ENCODE measurements at regions not wholly inside any gene's neighbourhood (a gene's known extent, or its start where the extent isn't known, plus 50 kb on each side); places are given as distances from the start of the nearest gene placed in this dataset.
"Not testable (repeated sequence)": the region's sequence is repeated elsewhere in the genome, so short reads cannot be mapped to it uniquely, and the experiment has no call there.

- DNase-seq, result no peak
- Histone ChIP-seq H3K27ac (no peak overlapping the region), H3K27me3 (no peaks in the 10 kb centered on the region), H3K9me3 (no peaks in the 10 kb centered on the region), H3K4me1 (no peaks in the 10 kb centered on the region), H3K4me3 (replicated peaks in 1 of 3) (no peak overlapping the region), H3K36me3 (no peaks in the 10 kb centered on the region)
- 97% methylated on average over 7 to 9 of the region's 21 CpGs for WGBS, 2 donors
- intact Hi-C loops (cut with DNase I), result no loop called here
- TF ChIP-seq CTCF (IDR thresholded peaks at IDR 0.05), result no peak
Observed at GRCh38 chr10:80814147-80814652, 276.5 kb downstream of the SH2D4B start.

DNA sequence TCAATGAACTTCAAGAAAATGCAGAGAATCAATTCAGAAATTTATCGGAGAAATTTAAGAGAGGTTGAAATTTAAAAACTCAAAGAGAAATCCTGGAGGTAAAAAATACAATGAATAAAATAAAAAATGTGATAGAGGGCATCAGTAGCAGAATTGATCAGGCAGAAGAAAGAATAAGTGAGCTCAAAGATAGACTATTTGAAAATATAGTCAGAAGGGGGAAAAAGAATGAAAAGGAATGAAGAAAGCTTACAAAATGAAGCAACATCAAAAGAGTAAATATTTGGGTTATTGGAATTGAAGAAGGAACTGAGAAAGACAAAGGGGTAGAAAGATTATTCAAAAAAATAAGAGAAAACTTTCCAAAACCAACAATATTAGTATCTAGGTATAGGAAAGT, 291.4 kb downstream of the SH2D4B start:
- DNase-seq, result no peak
- Histone ChIP-seq H3K4me3 (replicated peaks in 1 of 3) (no peak overlapping the region), H3K27ac (no peak overlapping the region), H3K27me3 (no peaks in the 10 kb centered on the region), H3K36me3 (no peaks in the 10 kb centered on the region), H3K4me1 (no peaks in the 10 kb centered on the region), H3K9me3 (no peaks in the 10 kb centered on the region)
- intact Hi-C loops (cut with DNase I), result no loop called here
- 97 to 98% methylated on average over 1 of the region's 1 CpG for WGBS, 2 donors
- TF ChIP-seq CTCF (IDR thresholded peaks at IDR 0.05) (no peak), POLR2A (IDR thresholded peaks at IDR 0.05) (no peak)

DNA sequence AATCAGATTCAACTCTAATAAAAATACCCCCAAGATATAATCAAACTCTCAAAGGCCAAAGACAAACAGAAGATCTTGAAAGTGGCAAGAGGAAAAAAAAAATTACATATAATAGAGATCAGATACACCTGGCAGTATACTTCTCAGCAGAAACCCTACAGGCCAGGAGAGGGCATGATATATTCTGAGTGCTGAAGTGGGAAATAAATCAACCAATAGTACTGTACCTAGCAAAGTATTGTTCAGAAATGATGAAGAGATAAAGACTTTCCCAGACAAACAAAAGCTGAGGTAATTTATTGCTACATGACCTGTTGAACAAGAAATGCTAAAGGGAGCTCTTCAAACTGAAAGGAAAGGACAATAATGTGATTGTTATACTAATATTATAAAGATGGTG, 291.9 kb downstream of the SH2D4B start:
- no peak for TF ChIP-seq POLR2A (IDR thresholded peaks at IDR 0.05)
- TF ChIP-seq CTCF (IDR thresholded peaks at IDR 0.05), result no peak
- no peak for DNase-seq
- Histone ChIP-seq H3K9me3 (no peaks in the 10 kb centered on the region), H3K4me3 (replicated peaks in 1 of 3) (no peak overlapping the region), H3K27me3 (no peaks in the 10 kb centered on the region), H3K27ac (no peak overlapping the region), H3K4me1 (no peaks in the 10 kb centered on the region), H3K36me3 (no peaks in the 10 kb centered on the region)
- intact Hi-C loops (cut with DNase I), result no loop called here

GRCh38 chr10:80832693-80833092, 295.0 kb downstream of the SH2D4B start:
- H3K4me3 ChIP-seq (replicated peaks in 1 of 3); H3K9me3 ChIP-seq; DNase-seq; H3K36me3 ChIP-seq; H3K4me1 ChIP-seq; H3K27ac ChIP-seq; intact Hi-C loops (cut with DNase I); H3K27me3 ChIP-seq: not testable (repeated sequence)
- WGBS, 2 donors, result 95 to 100% methylated on average over 1 of the region's 1 CpG

DNA sequence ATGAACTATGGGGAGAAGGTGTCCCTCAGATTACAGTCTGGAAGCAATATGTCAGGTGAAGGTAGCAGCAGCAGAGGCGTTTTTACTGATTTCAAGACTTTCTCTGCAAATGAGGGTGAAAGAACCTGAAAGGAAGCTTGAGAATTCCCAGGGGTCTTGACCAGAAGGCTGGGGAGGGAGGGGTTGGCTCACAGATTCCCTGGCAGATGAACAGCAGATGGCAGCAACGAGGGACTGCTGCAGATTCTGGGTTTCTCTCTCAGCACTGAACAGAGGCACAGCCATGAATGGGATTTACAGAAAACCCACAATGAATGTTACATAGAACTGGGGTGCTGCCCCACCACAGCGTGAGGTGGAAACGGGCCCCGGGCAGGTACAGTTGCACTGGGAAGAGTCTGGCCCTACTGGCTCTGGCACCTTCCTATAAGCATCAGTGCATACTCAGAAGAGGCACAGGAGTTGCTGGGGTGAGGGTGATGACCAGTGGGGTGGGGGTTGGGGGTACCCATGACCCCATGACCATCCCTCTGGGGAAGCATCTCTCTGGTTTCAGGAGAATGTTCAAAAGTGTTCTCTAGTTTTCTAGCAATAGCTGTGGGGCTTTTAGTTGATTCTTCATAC, 317.8 kb downstream of the SH2D4B start:
- DNase-seq, result no peak
- Histone ChIP-seq H3K4me3 (replicated peaks in 1 of 3) (no peak overlapping the region), H3K27me3 (no peaks in the 10 kb centered on the region), H3K27ac (no peak overlapping the region), H3K4me1 (no peaks in the 10 kb centered on the region), H3K9me3 (no peaks in the 10 kb centered on the region), H3K36me3 (no peaks in the 10 kb centered on the region)
- intact Hi-C loops (cut with DNase I), result no loop called here
- 31 to 47% methylated on average over 5 of the region's 5 CpGs for WGBS, 2 donors
- TF ChIP-seq POLR2A (IDR thresholded peaks at IDR 0.05), result no peak
- peak in 1 of 6 experiments; percentile 27 for TF ChIP-seq CTCF (IDR thresholded peaks at IDR 0.05)

DNA sequence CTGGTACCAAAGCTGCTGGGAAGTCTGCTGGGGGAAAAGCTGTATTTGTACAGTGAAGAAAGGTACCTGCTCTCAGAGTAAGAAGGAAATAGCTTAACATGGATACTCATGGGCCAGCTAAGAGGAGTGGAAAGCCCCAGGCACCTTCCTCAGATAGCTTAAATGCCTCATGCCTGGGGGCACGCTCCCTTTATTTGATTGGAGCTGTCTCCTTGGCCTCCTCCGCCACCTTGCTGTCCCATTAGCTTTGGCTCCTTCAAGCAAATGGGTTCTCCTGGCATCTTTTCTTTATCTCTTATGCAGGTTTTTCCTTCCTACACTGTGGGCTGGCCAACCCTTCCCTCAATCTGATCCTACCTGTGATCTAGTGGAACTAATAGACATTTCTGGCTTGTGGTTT, 318.5 kb downstream of the SH2D4B start:
- WGBS, 2 donors, result 90 to 93% methylated on average over 2 of the region's 2 CpGs

GRCh38 chr10:80859279-80859678, 321.6 kb downstream of the SH2D4B start:
- H3K36me3 ChIP-seq; H3K27me3 ChIP-seq; DNase-seq; H3K9me3 ChIP-seq; H3K4me1 ChIP-seq; intact Hi-C loops (cut with DNase I); H3K4me3 ChIP-seq (replicated peaks in 1 of 3); H3K27ac ChIP-seq: not testable (repeated sequence)
- WGBS, 2 donors, result 95 to 100% methylated on average over 2 to 12 of the region's 22 CpGs

More for the DNA sequence above, 318.5 kb downstream of the SH2D4B start:
- Histone ChIP-seq H3K9me3 (no peaks in the 10 kb centered on the region), H3K4me1 (no peaks in the 10 kb centered on the region), H3K36me3 (no peaks in the 10 kb centered on the region), H3K27me3 (no peaks in the 10 kb centered on the region), H3K27ac (no peak overlapping the region), H3K4me3 (replicated peaks in 1 of 3) (no peak overlapping the region)
- intact Hi-C loops (cut with DNase I), result no loop called here
- DNase-seq, result no peak
- no peak for TF ChIP-seq POLR2A (IDR thresholded peaks at IDR 0.05)
- no peak for TF ChIP-seq CTCF (IDR thresholded peaks at IDR 0.05)
